T-helper 1 cell (primary cell): ENCODE measurements at regions not wholly inside any gene's neighbourhood (a gene's known extent, or its start where the extent isn't known, plus 50 kb on each side); places are given as distances from the start of the nearest gene placed in this dataset.
"Not testable (repeated sequence)": the region's sequence is repeated elsewhere in the genome, so short reads cannot be mapped to it uniquely, and the experiment has no call there.

Source experiments
- DNase-seq, 5 donors: peaks; one replicate each; pipeline ENCODE4 v3.0.0-alpha.2; 2012 to 2020

DNA sequence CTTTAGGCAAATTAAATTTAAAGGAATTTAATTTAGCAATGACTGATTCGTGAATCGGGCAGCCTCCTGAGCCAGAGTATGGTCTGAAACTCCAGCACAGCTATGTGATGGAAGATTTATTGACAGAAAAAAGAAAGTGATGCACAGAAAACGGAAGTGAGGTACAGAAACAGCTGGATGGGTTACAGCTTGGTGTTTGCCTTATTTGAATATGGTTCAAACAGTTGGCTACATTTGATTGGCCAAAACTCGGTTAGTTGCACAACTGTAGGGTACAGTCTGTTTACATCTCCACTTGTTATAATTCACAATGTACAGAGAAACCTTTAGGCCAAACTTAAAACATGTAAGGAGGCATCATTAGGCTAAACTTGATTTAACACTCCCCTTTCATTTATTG lies 1716.1 kb upstream of the C9orf72 start:
- no peak for DNase-seq

DNA sequence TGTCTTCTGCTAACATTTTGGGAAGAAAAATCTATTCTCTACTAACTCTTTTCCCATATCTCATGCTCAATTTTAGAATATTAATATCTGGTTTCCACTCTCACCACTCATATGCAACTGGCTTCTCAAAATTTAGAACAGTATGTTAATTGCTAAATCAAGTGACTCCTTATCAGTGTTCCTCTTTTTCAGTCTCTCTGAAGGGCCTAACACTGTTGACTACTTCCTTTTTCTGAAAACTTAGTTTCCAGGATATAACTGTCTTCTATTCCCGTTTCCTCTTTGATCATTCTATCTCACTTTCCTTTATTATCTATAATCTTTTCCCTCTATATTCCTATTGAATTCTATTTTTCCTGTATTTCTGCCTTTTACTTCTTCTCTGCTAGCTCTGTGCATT lies 1717.2 kb upstream of the C9orf72 start:
- DNase-seq, result no peak

- DNase-seq, result no peak
Observed at GRCh38 chr9:29297592-29297991, 1724.3 kb upstream of the C9orf72 start.

- no peak for DNase-seq
Observed at GRCh38 chr9:29311221-29311620, 1737.9 kb upstream of the C9orf72 start.

DNA sequence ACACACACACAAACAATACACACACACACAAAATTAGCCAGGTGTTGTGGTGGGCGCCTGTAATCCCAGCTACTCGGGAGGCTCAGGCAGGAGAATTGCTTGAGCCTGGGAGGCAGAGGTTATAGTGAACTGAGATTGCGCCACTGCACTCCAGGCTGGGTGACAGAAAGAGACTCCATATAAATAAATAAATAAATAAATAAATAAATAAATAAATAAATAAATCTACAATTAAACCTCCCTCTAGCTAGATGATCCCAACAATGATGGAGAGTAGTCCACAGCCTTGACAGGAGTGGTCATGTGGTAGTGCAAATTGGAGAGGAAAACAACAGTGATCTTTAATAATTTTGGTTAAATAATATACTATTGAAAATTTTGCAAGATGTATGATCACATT lies 1739.0 kb upstream of the C9orf72 start:
- no peak for DNase-seq

DNA sequence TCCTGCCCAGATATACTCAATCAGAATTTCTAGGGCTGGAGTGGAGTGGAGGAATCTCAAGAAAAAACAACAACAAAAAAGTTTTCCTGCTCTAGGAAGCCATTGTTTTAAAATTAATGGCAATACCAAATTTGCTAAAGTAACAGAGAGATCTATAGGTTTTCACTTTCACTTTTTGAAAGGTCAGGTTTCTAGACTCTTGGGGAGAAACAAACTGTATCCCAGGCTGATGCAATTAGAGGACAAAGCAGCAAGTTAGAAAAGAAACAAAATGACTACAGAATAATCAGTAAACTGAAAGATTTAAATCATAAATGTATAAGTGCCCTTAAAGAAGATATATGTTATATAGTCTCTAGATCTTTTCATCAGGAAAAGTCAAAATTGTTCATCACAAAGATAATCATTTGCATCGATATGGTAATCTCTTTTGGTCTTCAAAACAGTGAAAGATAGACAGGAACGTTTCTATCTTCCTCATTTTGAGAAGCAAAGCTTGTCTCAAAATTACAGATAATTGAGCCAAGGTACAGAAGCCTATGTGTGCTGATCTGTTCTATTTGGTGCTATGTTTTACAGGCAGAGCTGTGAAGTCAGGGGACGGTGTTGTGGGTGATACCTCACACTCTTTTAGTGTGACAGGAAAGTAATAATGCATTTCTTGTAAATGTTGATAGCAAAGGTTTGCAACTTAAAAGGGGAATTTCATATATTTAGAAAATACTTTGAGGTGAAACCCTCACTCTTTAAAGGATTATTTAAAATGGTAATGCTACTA lies 1746.6 kb upstream of the C9orf72 start:
- no peak for DNase-seq

DNA sequence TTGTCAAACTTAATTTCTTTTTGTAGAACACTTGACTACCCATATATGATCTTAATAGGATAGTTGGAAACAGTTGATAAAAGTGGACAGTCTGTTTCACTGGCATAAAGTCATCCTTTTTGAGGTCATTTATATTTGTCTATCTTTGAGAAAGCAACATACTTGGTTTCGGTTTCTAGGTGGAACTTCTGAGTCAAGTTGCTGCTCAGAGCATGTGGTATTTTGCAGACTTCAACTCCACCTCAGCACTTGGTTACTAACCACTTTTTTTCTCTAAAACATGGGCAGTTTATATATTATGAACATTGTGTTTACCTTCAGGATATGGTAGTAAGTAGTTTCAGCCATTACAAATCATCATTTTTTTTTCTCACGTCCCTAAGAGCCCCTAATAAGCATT lies 1749.0 kb upstream of the C9orf72 start:
- no peak for DNase-seq

DNA sequence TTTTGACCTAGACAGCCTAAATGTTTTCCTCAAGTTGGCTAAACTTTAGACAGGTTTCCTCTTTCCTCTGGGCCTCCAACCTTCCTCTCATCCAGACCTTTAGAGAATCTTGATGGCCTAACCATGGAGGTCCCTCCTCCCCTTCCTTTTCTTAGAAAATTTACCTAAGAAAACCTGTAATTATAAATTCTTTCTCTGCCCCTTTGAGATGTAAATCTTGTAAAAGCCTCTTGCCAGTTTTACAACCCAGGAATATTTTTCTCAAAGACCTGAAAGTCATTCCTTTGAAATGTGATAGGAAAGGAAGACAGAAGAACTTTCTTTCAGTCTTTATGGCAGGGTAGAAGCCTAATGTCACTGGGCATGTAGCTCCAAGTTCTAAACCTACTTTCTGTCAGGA lies 1752.6 kb upstream of the C9orf72 start:
- no peak for DNase-seq

DNA sequence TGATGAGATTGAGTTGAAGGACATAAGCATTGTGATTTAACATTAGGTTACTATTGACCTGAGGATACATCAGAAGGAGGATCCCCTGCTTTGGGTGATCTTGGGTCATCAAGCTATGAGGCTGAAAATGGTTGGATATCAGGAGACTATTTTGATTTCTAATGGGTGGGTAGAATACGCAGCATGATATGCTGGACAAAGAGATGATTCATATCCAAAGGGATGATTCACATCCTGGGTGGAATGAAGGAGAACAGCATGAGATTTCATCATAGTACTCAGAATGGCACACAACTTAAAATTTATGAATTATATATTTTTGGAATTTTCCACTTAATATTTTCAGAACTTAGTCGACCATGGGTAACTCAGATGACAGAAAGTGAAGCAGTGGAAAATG lies 1759.5 kb upstream of the C9orf72 start:
- no peak for DNase-seq

GRCh38 chr9:29336281-29336680 lies 1763.0 kb upstream of the C9orf72 start:
- DNase-seq, result no peak

GRCh38 chr9:29339387-29339786 lies 1766.1 kb upstream of the C9orf72 start:
- DNase-seq, result no peak

DNA sequence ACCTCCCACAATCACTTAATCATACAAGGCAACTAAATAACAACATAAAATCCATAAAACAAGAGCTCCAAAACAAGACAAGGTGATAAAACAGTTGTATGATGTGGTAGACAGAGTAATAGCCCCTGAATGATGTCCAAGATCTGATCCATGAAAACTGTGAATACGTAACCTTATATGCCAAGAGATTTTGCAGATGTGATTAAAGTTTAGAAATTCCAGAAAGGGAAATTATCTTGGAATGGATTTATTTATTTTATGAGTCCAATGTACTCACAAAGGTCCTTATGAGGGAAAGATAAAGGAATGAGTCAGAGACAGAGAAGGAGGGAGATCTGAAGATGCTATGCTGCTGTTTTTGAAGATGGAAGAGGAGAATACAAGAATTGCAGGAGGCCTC lies 1775.7 kb upstream of the C9orf72 start:
- DNase-seq, result no peak

DNA sequence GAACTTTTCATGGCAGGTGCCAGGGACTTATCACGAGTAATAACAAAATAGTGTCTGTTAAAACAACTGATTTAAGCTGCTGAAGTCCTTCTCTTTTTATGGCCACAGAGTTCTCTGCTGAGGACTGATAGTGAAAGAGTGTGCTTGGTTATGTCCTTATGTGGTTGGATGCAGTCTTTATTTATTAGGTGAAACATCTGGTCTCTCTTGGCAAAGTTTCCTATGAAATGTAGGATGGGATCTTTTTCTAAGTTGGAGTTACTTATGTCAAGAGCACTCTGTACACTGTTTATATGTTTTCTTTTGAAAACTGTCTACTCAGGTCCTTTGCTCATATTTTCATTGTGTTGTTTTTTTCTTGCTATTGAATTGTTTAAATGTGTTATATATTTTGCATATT lies 1816.1 kb upstream of the C9orf72 start:
- no peak for DNase-seq

GRCh38 chr9:29390859-29391258 lies 1817.6 kb upstream of the C9orf72 start:
- no peak for DNase-seq

GRCh38 chr9:29393064-29393463 lies 1819.8 kb upstream of the C9orf72 start:
- no peak for DNase-seq

DNA sequence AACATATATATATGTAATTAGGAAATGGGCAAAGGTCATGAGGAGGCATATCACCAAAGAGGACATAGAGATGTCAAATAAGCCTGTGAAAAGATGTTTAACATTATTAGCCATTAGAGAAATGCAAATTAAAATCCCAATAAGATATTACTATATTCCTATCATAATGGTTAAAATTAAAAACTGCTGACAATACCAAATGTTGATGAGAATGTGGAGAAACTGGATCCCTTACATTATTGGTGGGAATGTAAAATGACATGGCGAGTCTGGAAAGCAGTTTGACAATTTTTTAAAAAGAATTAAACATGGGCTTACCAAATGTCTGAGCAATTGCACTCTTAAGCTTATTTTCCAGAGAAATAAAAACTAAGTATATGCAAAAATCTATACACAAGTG lies 1821.6 kb upstream of the C9orf72 start:
- no peak for DNase-seq

- DNase-seq, result no peak
Observed at GRCh38 chr9:29397148-29397547, 1823.9 kb upstream of the C9orf72 start.

GRCh38 chr9:29416204-29416603 lies 1842.9 kb upstream of the C9orf72 start:
- DNase-seq, result no peak

GRCh38 chr9:29422438-29422837 lies 1849.2 kb upstream of the C9orf72 start:
- DNase-seq, result no peak

GRCh38 chr9:29432191-29432590 lies 1858.9 kb upstream of the C9orf72 start:
- no peak for DNase-seq

DNA sequence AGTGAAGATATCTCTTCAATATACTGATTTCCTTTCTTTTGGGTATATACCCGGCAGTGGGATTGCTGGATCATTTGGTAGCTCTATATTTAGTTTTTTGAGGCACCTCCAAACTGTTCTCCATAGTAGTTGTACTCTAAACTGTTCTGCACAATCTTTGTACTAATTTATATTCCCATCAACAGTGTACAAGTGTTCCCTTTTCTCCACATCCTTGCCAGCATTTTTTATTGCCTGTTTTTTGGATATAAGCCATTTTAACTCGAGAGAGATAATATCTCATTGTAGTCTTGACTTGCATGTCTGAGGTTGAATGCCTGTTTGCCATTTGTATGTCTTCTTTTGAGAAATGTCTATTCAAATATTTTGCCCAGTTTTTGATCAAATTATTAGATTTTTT lies 1859.4 kb upstream of the C9orf72 start:
- DNase-seq, result not testable (repeated sequence)

GRCh38 chr9:29435368-29435767 lies 1862.1 kb upstream of the C9orf72 start:
- no peak for DNase-seq

- no peak for DNase-seq
Observed at GRCh38 chr9:29437526-29437925, 1864.2 kb upstream of the C9orf72 start.

DNA sequence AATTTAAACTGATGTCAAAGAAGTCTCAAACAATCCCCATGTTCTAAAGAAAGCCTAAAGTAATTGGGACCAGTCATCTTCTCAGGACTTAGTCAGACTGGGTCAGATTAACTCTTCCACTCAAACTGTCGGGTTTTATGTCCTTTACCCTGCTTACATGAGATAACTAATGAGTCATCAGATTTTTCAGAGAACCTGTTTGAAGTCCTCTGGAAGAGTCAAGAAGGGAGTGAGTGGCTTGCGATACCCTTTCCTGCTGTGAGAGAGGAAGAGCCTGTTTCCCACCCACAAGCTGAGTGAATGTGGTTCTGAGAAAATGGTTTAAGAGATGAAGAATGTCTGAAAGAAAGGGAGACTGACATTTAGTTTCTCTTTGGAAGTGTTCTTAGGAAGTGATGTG lies 1866.7 kb upstream of the C9orf72 start:
- no peak for DNase-seq

- DNase-seq, result no peak
Observed at GRCh38 chr9:29440449-29440848, 1867.2 kb upstream of the C9orf72 start.
